Fibroblast of villous mesenchyme (primary cell): ENCODE measurements at regions not wholly inside any gene's neighbourhood (a gene's known extent, or its start where the extent isn't known, plus 50 kb on each side); places are given as distances from the start of the nearest gene placed in this dataset.
"Not testable (repeated sequence)": the region's sequence is repeated elsewhere in the genome, so short reads cannot be mapped to it uniquely, and the experiment has no call there.

Experiments used
- DNase-seq: peaks from one replicate; pipeline ENCODE4 v3.0.0-alpha.2; 2010; ENCODE audit warnings: low read depth
- H3K4me3 ChIP-seq: 2 replicates; pipeline ENCODE4 v1.5.1; 2011; ENCODE audit warnings: low read depth, mild to moderate bottlenecking, low read length
- TF ChIP-seq, protein P1 (sequence below): IDR thresholded peaks from 2 replicates; pipeline ENCODE4 v1.5.1; 2012; ENCODE audit warnings: low read depth, mild to moderate bottlenecking, low read length; ENCODE audit not compliant: insufficient read depth

DNA sequence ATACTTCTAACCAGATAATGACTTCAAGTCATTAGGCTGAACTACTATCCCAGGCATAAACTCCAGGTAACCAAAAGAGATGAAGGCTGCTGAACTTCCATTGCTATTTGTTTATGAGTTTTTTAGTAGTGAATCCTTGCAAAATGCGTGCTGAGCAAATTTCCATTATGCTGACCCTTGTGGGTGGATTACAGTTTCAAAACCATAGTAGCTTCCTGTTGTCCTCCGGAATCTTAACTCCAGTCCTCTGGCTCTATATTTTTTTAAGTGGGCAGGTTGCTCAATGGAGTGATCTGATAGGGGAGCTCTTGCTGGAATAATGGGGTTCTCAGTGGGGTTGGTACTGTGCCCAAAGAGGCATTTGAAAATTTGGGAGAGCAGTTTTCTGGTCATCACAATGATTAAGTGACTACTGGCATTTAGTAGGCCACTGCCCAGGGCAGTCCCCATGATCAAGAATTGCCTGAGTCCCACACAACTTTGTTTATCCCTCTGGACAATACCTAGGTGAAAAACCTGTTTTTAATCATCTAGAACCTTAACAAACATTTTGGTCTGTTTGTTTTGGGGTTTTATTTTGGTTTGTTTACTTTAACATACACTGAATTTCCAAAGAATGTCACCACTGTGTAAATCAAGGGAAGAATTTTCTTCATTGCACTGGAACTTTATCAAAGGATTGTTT, 302.3 kb upstream of the GATB start:
- DNase-seq, result peak; percentile 18
- H3K4me3 ChIP-seq, result no peak overlapping the region
- TF ChIP-seq, protein P1, sequence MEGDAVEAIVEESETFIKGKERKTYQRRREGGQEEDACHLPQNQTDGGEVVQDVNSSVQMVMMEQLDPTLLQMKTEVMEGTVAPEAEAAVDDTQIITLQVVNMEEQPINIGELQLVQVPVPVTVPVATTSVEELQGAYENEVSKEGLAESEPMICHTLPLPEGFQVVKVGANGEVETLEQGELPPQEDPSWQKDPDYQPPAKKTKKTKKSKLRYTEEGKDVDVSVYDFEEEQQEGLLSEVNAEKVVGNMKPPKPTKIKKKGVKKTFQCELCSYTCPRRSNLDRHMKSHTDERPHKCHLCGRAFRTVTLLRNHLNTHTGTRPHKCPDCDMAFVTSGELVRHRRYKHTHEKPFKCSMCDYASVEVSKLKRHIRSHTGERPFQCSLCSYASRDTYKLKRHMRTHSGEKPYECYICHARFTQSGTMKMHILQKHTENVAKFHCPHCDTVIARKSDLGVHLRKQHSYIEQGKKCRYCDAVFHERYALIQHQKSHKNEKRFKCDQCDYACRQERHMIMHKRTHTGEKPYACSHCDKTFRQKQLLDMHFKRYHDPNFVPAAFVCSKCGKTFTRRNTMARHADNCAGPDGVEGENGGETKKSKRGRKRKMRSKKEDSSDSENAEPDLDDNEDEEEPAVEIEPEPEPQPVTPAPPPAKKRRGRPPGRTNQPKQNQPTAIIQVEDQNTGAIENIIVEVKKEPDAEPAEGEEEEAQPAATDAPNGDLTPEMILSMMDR, result no peak

DNA sequence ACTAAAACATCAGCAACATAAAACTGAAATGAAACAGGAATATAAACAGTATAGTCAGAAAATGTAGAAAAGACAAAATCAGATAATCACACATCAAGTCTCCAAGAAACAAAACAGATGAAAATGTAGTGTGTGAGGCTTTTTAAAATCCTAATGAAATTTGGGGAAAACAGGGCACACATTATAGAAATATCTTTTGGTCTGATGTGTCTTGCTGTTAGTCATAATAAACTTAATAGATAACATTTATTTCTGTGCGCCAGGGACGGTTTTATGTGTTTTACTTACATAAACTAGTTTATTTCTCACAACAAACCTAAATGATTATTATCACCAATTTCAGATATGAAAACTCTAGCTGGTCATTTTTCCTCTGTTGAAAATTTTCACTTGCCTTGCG, 293.9 kb upstream of the GATB start:
- no peak for DNase-seq
- TF ChIP-seq, protein P1, result no peak
- no peak overlapping the region for H3K4me3 ChIP-seq

DNA sequence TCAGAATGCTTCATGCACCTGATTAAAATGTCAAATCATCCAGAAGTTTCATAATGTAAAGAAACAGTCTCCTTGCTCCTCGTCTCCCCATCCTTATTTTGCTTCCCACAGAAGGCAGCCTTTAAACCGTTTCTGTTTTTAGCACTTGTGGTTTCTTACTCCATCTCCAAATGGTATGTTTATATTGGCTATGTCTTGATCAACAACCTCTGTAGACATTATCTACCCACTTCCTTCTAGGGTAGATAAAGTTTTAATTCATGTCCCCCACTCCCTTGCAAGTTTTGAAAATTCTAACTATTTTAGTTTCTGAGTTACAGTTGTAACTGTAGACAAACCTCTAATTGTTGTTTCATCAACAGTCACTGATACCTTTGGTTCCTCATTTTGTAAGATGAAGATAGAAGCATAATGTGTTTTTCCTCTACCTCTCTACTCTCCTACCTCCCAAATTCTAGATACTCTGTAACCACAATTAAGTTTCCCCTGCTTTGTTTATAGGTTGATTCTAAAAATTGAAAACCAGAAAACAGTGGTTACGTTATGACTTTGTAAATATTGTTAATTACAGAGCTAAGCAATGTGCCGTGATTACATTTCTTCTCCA, 291.7 kb upstream of the GATB start:
- no peak overlapping the region for H3K4me3 ChIP-seq
- DNase-seq, result peak; percentile 58
- TF ChIP-seq, protein P1, result no peak

DNA sequence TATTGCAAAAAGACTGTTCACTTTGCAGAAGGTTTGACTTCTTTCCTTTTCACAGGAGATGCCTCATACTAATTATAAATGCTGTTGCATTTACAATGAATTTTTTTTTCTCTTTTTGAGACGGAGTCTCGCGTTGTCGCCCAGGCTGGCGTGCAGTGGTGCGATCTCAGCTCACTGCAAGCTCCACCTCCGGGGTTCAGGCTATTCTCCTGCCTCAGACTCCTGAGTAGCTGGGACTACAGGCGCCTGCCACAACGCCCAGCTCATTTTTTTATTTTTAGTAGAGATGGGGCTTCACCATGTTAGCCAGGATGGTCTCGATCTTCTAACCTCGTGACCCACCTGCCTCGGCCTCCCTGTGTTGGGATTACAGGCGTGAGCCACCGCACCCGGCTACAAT, 290.5 kb upstream of the GATB start:
- not testable (repeated sequence) for H3K4me3 ChIP-seq, DNase-seq

DNA sequence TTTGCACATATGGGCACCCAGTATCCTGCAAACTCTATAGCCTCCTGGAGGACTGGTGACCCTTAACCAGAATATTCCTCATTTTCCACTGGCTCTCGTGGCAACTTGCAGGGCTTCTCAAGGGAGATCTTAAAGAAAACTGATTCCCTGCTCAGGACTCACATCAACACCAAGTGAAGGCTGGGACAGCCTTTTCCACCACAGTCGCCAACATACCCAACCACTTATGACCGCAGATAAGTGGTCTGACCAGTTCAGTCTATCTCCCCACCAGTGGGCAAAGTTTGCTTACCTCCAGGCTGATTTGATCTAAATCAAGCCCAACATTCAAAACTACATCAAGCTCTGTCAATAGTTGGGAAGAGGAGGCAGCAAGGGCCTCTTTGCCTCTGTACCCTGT, 289.3 kb upstream of the GATB start:
- no peak for DNase-seq
- H3K4me3 ChIP-seq, result no peak overlapping the region
- TF ChIP-seq, protein P1, result no peak

DNA sequence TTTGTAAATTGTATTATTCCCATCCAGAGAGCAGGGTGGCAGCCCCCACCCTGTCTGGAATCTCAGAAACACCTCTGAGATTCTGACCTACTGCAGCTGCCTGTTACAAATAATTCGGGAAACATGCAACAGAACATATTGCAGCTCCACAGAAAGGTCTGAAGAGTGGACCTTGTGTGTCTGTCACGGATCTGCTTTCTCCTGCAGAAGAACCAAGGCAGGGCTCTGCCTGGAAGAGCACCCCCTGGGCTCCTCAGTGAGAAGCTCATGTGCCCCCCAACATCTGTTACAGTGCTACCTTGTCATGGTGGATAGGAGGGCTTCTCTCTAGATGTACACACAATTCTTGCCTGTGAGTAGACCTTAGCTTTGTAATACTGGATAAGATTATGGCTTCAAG, 286.6 kb upstream of the GATB start:
- no peak for DNase-seq
- TF ChIP-seq, protein P1, result no peak
- H3K4me3 ChIP-seq, result no peak overlapping the region

DNA sequence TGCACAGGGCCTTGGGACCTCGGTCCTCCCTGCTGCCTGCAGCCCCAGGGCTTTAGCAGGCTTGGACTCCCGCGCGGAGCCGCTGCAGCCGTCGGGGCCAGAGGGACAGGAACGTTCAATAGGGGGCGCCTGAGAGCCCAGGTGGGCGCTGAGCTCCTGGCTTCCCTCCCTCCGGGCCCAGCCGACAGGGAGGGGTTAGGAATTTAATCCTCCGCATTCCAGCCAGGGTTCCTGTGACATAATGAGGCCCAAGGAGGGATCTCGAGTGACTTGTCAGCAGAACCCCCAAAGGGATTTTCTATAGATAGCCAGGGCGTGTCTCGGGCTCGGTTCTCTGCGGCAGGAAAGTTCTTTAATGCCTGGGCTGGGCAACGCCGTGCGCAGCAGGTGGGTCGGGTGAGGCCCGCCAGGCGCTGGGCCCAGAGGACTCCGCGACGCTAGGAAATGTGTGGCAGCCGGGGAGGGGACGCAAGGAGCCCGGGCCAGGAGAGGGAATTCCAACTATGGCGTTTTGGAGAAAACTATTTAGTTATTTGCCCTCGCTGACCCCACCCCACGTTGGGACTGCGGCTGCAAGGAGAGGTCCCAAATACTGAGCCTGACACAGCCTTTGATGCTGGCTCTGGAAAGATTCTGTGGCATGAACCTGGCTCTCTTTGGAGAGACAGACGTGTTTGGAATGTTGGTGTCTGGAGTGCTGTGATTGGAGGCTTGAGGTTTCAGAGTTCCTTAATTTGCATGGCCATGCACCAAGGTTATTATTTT, 285.2 kb upstream of the GATB start:
- TF ChIP-seq, protein P1, result peak; percentile 51
- H3K4me3 ChIP-seq, result no peak overlapping the region
- peak; percentile 17 for DNase-seq
